K562 (cell line): ENCODE measurements at regions not wholly inside any gene's neighbourhood (a gene's known extent, or its start where the extent isn't known, plus 50 kb on each side); places are given as distances from the start of the nearest gene placed in this dataset.

Experiments
- ATAC-seq: fragments of 200-7000 bp; cut with Tn5 transposase; 3 replicates; pipeline ENCODE4 v1.9.1; 2020; ENCODE audit warnings: moderate library complexity
- BruUV-seq: library from RNA; stranded (reverse); fragments of 400-500 nt; replicated peaks from 2 replicates; lab custom pipeline; 2021; lab: Mats Ljungman, UMichigan
- CTCF ChIA-PET: fragments of 300-600 bp; formaldehyde crosslinking; extraction: SDS; loops from one replicate; lab custom pipeline; 2021; ENCODE audit warnings: low intra/inter-chr PET ratio; lab: Yijun Ruan, JAX
- POLR2A ChIA-PET: fragments of 300-600, 350-650 bp; sonication (Branson Sonifier 250); formaldehyde crosslinking; extraction: SDS; loops from one replicate; lab custom pipeline; 2021; ENCODE audit warnings: antibody characterized with exemption, inconsistent platforms; lab: Yijun Ruan, JAX
- DNase-seq, 4 experiments: peaks; one replicate each; pipeline versions ENCODE4 v3.0.0 to v3.0.0-alpha.2; 2011 to 2018; ENCODE audit warnings: low spot score in 3 of 4, mixed read lengths in 3 of 4; ENCODE audit errors: extremely low read depth in 1 of 4
- FAIRE-seq: peaks from 2 replicates; lab custom pipeline; 2011; peaks lifted over from hg19 to GRCh38; lab: Jason Lieb, UNC
- H2AFZ ChIP-seq: 2 replicates; pipeline ENCODE4 v1.6.0; 2011; ENCODE audit warnings: low read depth, low read length, control low read depth, inconsistent platforms
- H3K27ac ChIP-seq: fragments of 200-600 bp; 3 replicates; pipeline ENCODE4 v1.8.0; 2011; ENCODE audit warnings: low read depth, mild to moderate bottlenecking, control low read depth, inconsistent platforms, low read length, moderate library complexity, mixed read lengths; ENCODE audit errors: extremely low read depth
- H3K27me3 ChIP-seq, 2 experiments: fragments of 300-600 bp in 1 of 2; 2 replicates in 1 of 2; 3 replicates in 1 of 2; pipeline versions ENCODE4 v1.6.0 to v1.8.0; 2011; ENCODE audit warnings: inconsistent platforms in 2 of 2, low read length in 2 of 2, mild to moderate bottlenecking in 1 of 2, mixed read lengths in 1 of 2, moderate library complexity in 1 of 2; ENCODE audit not compliant: control insufficient read depth in 2 of 2, insufficient read depth in 2 of 2
- H3K36me3 ChIP-seq: fragments of 300-600 bp; 3 replicates; pipeline ENCODE4 v1.8.0; 2011; ENCODE audit warnings: mild to moderate bottlenecking, low read length, inconsistent platforms; ENCODE audit not compliant: control insufficient read depth, insufficient read depth
- H3K4me1 ChIP-seq, 2 experiments: fragments of 200-600 bp in 1 of 2; replicated peaks in 1 of 2; 2 replicates in 1 of 2; 3 replicates in 1 of 2; pipeline versions ENCODE4 v1.5.1 to v1.8.0; 2011; ENCODE audit warnings: inconsistent platforms in 2 of 2, low read length in 2 of 2, mild to moderate bottlenecking in 1 of 2, mixed read lengths in 1 of 2, moderate library complexity in 1 of 2; ENCODE audit not compliant: control insufficient read depth in 2 of 2, insufficient read depth in 2 of 2
- H3K4me2 ChIP-seq: 2 replicates; pipeline ENCODE4 v1.6.1; 2011; ENCODE audit warnings: low read length, control low read depth, inconsistent platforms, mixed read lengths; ENCODE audit not compliant: insufficient read depth
- H3K4me3 ChIP-seq: fragments of 200-600 bp; sonication (generic), shearing (Covaris generic); 2 replicates; pipeline ENCODE4 v1.5.1; 2016; ENCODE audit warnings: control low read depth, inconsistent platforms
- H3K79me2 ChIP-seq: fragments of 200-600 bp; 3 replicates; pipeline ENCODE4 v1.8.0; 2011; ENCODE audit warnings: low read length, inconsistent platforms; ENCODE audit not compliant: control insufficient read depth, insufficient read depth
- H3K9ac ChIP-seq, 2 experiments: 2 replicates each; pipeline versions ENCODE4 v1.6.0 to v1.6.1; 2011; ENCODE audit warnings: low read depth in 2 of 2, low read length in 2 of 2, control low read depth in 1 of 2, inconsistent platforms in 1 of 2, mild to moderate bottlenecking in 1 of 2, mixed read lengths in 1 of 2; ENCODE audit not compliant: insufficient read depth in 1 of 2
- H3K9me1 ChIP-seq: one replicate; pipeline ENCODE4 v1.6.0; 2011; ENCODE audit warnings: inconsistent platforms, mild to moderate bottlenecking, low read length, moderate library complexity; ENCODE audit not compliant: control insufficient read depth, insufficient read depth
- H3K9me3 ChIP-seq: replicated peaks from 2 replicates; pipeline ENCODE4 v1.5.1; 2011; ENCODE audit warnings: low read depth, low read length, inconsistent platforms; ENCODE audit not compliant: control insufficient read depth, insufficient read depth
- H4K20me1 ChIP-seq: replicated peaks from 2 replicates; pipeline ENCODE4 v1.6.1; 2011; ENCODE audit warnings: low read length, inconsistent platforms, mixed read lengths; ENCODE audit not compliant: control insufficient read depth, insufficient read depth
- DACH1 ChIP-seq: fragments of 450-650 bp; IDR thresholded peaks from 2 replicates; pipeline ENCODE4 v1.6.1; 2018; ENCODE audit not compliant: partially characterized antibody
- GTF2E2 ChIP-seq: fragments of 200-800 bp; sonication (Bioruptor generic); IDR thresholded peaks from 2 replicates; pipeline ENCODE4 v1.6.1; 2016; ENCODE audit warnings: missing genetic modification characterization, missing compliant biosample characterization
- HEY1 ChIP-seq: fragments of 250-450 bp; sonication (Bioruptor Pico); IDR thresholded peaks from 2 replicates; pipeline ENCODE4 v1.5.0; 2020; ENCODE audit warnings: mild to moderate bottlenecking, moderate library complexity, borderline replicate concordance
- KAT7 ChIP-seq: sonication (generic); formaldehyde crosslinking; IDR thresholded peaks from 2 replicates; pipeline ENCODE4 v1.8.0; 2022; ENCODE audit warnings: missing genetic modification reagents, mild to moderate bottlenecking, borderline replicate concordance
- NCOA6 ChIP-seq: fragments of 450-650 bp; IDR thresholded peaks from 2 replicates; pipeline ENCODE4 v1.6.1; 2017; ENCODE audit warnings: mild to moderate bottlenecking
- NEUROD1 ChIP-seq: fragments of 150-350 bp; IDR thresholded peaks from 2 replicates; pipeline ENCODE4 v1.6.1; 2014; ENCODE audit warnings: borderline replicate concordance, low read length, low read depth; ENCODE audit not compliant: partially characterized antibody
- NR4A1 ChIP-seq, 2 experiments: fragments of 250-450 bp in 1 of 2; fragments of 450-650 bp in 1 of 2; sonication (Bioruptor Pico) in 1 of 2; IDR thresholded peaks; 2 replicates each; pipeline versions ENCODE4 v1.4.0 to v1.6.1; 2016 to 2020; ENCODE audit warnings: mild to moderate bottlenecking in 2 of 2, missing compliant biosample characterization in 1 of 2, missing genetic modification characterization in 1 of 2, moderate library complexity in 1 of 2
- PCBP2 ChIP-seq: fragments of 200-400 bp; formaldehyde crosslinking; IDR thresholded peaks from 2 replicates; pipeline ENCODE4 v1.6.1; 2018; ENCODE audit warnings: low read length, low read depth, mild to moderate bottlenecking, moderate library complexity; ENCODE audit not compliant: poor library complexity, severe bottlenecking
- PRPF4 ChIP-seq: fragments of 200-400 bp; formaldehyde crosslinking; IDR thresholded peaks from one replicate; pipeline ENCODE4 v1.6.1; 2017; ENCODE audit warnings: low read length, low read depth, mild to moderate bottlenecking; ENCODE audit not compliant: insufficient read depth, poor library complexity, severe bottlenecking
- RBM25 ChIP-seq: fragments of 200-400 bp; formaldehyde crosslinking; IDR thresholded peaks from 2 replicates; pipeline ENCODE4 v1.6.1; 2018; ENCODE audit warnings: low read length, low read depth, moderate library complexity; ENCODE audit not compliant: severe bottlenecking
- SRSF9 ChIP-seq: fragments of 200-400 bp; formaldehyde crosslinking; IDR thresholded peaks from 2 replicates; pipeline ENCODE4 v1.6.1; 2017; ENCODE audit warnings: low read depth, low read length, borderline replicate concordance
- ZBTB17 ChIP-seq: fragments of 450-650 bp; formaldehyde crosslinking; IDR thresholded peaks from 2 replicates; pipeline ENCODE4 v1.4.0; 2020; ENCODE audit warnings: mild to moderate bottlenecking
- ZBTB8A ChIP-seq: fragments of 450-650 bp; IDR thresholded peaks from 2 replicates; pipeline ENCODE4 v1.6.1; 2018; ENCODE audit warnings: mild to moderate bottlenecking, moderate library complexity; ENCODE audit not compliant: partially characterized antibody
- ZNF134 ChIP-seq: fragments of 250-450 bp; sonication (Bioruptor Pico); conservative IDR thresholded peaks from 2 replicates; pipeline ENCODE4 v1.4.0; 2020
- ZNF507 ChIP-seq: conservative IDR thresholded peaks from 2 replicates; pipeline ENCODE4 v1.6.1; 2017; ENCODE audit warnings: missing genetic modification characterization, missing compliant biosample characterization
- ZNF696 ChIP-seq: fragments of 250-450 bp; sonication (Bioruptor Pico); conservative IDR thresholded peaks from 2 replicates; pipeline ENCODE4 v1.4.0; 2020; ENCODE audit warnings: mild to moderate bottlenecking, moderate library complexity
- WGBS: fragments of 100-300 bp; shearing (Covaris generic); methylation state at CpG from one replicate; pipeline ENCODE4 v1.1.6; 2016; ENCODE audit warnings: low coverage, mixed read lengths; ENCODE audit not compliant: insufficient coverage; ENCODE audit errors: missing lambda C conversion rate; 5-methylcytosine and 5-hydroxymethylcytosine counted together
- in situ Hi-C: fragments of 300-500 bp; cut with MboI; formaldehyde crosslinking; loops from 4 replicates; pipeline ENCODE4 v1.15.0; 2018; ENCODE audit warnings: inconsistent platforms, mixed read lengths
- intact Hi-C: fragments of 100-400 bp; cut with micrococcal nuclease; formaldehyde crosslinking; loops from 2 replicates; pipeline ENCODE4 v1.14.2; 2022
- TF ChIP-seq, protein P1 (sequence below): fragments of 450-650 bp; formaldehyde crosslinking; IDR thresholded peaks from 2 replicates; pipeline ENCODE4 v1.4.0; 2020; ENCODE audit warnings: mild to moderate bottlenecking, moderate library complexity

DNA sequence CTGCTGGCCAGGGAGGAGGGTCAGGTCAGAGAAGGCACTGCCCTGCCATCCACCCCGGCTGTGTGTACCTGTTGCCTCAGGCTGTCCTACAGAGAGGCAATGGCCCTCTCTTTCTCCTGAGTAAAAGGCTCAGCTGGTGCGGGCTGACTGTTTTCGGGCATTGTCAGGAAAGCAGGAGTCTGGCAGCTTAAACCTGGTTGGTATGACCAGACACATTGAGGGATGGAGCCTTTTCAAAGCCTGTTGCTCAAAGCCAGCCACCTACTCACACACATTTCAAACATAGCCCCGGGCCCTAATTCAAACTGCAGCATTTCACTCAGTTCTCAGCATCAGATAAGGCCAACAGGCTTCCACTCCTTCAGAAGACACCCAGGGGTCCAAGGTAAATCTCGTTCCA is 61.8 kb upstream of the PDX1 start (continued):
- TF ChIP-seq PRPF4 (no peak), ZBTB8A (no peak), NEUROD1 (no peak), ZNF134 (CRISPR knock-in tag) (no peak), ZNF507 (no peak), RBM25 (no peak), DACH1 (no peak), KAT7 (CRISPR knock-in tag) (no peak)

DNA sequence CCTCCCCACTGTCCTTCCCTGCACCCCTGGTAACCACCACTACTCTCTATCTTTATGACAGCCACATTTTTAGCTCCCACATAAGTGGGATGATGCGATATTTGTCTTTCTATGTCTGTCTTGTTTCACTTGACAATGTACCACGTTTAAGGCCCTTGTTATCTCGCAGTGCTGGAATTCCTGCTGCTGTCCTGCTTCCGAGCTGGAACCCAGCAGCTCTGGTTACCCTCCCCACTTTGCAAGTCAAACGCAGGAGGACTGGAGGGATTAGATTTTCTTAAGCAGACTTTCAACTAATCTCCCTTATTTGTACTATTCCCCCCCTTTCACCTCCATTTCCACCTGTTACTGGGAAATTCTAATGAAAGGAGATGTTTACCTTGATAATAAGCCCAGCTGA is 59.1 kb upstream of the PDX1 start:
- ChIA-PET CTCF (no interaction called here), POLR2A (no interaction called here)
- Histone ChIP-seq H3K27ac (no peak overlapping the region), H3K9me1 (no peaks in the 10 kb centered on the region), H2AFZ (no peak overlapping the region), H3K4me3 (no peak overlapping the region), H3K9me3 (no peaks in the 10 kb centered on the region), H3K79me2 (no peaks in the 10 kb centered on the region), H3K4me1 (no peaks in the 10 kb centered on the region), H3K4me2 (no peak overlapping the region), H3K9ac (no peak overlapping the region), H3K36me3 (no peaks in the 10 kb centered on the region), H4K20me1 (no peaks in the 10 kb centered on the region; the same call in 1 of the 2 replicates), H3K27me3 (peaks cover 0 to 10% of the 10 kb centered on the region in 2 experiments; a peak in 3 of 5 replicates)
- intact Hi-C loops (no loop called here), in situ Hi-C loops (no loop called here)
- TF ChIP-seq, protein P1, sequence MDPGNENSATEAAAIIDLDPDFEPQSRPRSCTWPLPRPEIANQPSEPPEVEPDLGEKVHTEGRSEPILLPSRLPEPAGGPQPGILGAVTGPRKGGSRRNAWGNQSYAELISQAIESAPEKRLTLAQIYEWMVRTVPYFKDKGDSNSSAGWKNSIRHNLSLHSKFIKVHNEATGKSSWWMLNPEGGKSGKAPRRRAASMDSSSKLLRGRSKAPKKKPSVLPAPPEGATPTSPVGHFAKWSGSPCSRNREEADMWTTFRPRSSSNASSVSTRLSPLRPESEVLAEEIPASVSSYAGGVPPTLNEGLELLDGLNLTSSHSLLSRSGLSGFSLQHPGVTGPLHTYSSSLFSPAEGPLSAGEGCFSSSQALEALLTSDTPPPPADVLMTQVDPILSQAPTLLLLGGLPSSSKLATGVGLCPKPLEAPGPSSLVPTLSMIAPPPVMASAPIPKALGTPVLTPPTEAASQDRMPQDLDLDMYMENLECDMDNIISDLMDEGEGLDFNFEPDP, result no peak
- TF ChIP-seq SRSF9 (no peak), HEY1 (no peak), NR4A1 (CRISPR knock-in tag; IDR thresholded peaks at IDR 0.05) (no peak), NR4A1 (tag; IDR thresholded peaks at IDR 0.05) (no peak), ZNF696 (CRISPR knock-in tag) (no peak), GTF2E2 (tag) (no peak), NCOA6 (no peak), PCBP2 (no peak), ZBTB17 (no peak)
- no peak for FAIRE-seq
- 0% methylated on average over 5 of the region's 5 CpGs for WGBS
- no peak for ATAC-seq
- DNase-seq, result no peak
- BruUV-seq, result no TSS peak
